ENCODE measurements at regions not wholly inside any gene's neighbourhood (a gene's known extent, or its start where the extent isn't known, plus 50 kb on each side); places are given as distances from the start of the nearest gene placed in this dataset.

DNA sequence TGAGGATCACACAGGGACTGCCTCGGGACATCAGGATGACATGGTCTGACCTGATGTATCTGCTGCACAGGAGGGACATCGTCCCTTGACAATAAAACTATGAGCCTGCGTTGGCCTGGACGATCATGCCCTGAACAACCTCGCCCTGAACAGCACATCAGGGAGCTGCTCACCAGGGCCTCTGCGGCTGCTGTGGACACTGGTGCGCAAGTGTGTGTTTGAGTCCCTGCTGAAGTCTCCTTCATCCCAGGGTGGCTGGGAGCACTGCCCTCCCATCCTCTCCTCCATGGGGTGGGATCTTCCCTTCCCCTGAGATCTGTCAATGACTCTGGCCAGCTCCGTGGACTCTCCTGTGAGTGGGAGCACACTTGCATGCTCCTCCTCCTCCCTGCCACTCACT, 257.8 kb downstream of the RBFOX3 start:
- 46% methylated on average over 2 of the region's 8 CpGs for WGBS (ENCODE audit: insufficient coverage, low coverage, low lambda C conversion rate, missing lambda C conversion rate)
- TF ChIP-seq, protein P1, sequence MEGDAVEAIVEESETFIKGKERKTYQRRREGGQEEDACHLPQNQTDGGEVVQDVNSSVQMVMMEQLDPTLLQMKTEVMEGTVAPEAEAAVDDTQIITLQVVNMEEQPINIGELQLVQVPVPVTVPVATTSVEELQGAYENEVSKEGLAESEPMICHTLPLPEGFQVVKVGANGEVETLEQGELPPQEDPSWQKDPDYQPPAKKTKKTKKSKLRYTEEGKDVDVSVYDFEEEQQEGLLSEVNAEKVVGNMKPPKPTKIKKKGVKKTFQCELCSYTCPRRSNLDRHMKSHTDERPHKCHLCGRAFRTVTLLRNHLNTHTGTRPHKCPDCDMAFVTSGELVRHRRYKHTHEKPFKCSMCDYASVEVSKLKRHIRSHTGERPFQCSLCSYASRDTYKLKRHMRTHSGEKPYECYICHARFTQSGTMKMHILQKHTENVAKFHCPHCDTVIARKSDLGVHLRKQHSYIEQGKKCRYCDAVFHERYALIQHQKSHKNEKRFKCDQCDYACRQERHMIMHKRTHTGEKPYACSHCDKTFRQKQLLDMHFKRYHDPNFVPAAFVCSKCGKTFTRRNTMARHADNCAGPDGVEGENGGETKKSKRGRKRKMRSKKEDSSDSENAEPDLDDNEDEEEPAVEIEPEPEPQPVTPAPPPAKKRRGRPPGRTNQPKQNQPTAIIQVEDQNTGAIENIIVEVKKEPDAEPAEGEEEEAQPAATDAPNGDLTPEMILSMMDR (IDR thresholded peaks at IDR 0.05): no peak
- TF ChIP-seq POLR2A (IDR thresholded peaks at IDR 0.05): no peak
- Histone ChIP-seq H3K27ac (no peak overlapping the region), H3K9me3 (no peaks in the 10 kb centered on the region), H3K27me3 (no peaks in the 10 kb centered on the region), H3K4me1 (no peaks in the 10 kb centered on the region), H3K36me3 (no peaks in the 10 kb centered on the region), H3K4me3 (no peak overlapping the region)
- no peak for ATAC-seq
- intact Hi-C loops (cut with DNase I): no loop called here
- no peak for DNase-seq

DNA sequence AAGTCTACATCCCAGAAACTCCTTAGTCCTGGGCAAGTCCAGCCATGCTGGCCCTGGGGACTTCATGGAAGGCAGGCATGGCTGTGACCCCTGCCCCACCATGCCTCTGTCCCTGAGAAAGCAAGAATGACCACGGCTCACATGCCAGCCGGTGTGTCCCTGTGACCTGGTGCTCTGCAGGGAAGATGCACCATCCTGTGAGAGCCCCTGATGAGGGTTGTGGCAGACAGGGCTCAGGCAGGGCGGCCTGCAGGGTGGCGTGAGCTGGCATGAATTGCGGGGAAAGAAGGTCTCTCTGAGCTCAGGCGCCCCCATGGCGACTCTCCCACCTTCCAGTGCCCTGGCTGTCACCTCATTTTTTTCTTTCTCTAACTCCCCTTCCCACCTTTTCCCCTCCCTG, 260.3 kb downstream of the RBFOX3 start:
- no peaks in the 10 kb centered on the region for H3K9me3 ChIP-seq
- ATAC-seq: peak in 1 of 4 donors; percentile 13
- no peaks in the 10 kb centered on the region for H3K36me3 ChIP-seq
- H3K4me3 ChIP-seq: no peak overlapping the region
- H3K27me3 ChIP-seq: no peaks in the 10 kb centered on the region
- no peak overlapping the region for H3K27ac ChIP-seq
- intact Hi-C loops (cut with DNase I): no loop called here
- no CpG with 5 or more reads among the region's 7 CpGs for WGBS (ENCODE audit: insufficient coverage, low coverage, low lambda C conversion rate, missing lambda C conversion rate)
- no peak for DNase-seq
- TF ChIP-seq, protein P1 (IDR thresholded peaks at IDR 0.05): no peak
- TF ChIP-seq POLR2A (IDR thresholded peaks at IDR 0.05): no peak
- H3K4me1 ChIP-seq: no peaks in the 10 kb centered on the region

DNA sequence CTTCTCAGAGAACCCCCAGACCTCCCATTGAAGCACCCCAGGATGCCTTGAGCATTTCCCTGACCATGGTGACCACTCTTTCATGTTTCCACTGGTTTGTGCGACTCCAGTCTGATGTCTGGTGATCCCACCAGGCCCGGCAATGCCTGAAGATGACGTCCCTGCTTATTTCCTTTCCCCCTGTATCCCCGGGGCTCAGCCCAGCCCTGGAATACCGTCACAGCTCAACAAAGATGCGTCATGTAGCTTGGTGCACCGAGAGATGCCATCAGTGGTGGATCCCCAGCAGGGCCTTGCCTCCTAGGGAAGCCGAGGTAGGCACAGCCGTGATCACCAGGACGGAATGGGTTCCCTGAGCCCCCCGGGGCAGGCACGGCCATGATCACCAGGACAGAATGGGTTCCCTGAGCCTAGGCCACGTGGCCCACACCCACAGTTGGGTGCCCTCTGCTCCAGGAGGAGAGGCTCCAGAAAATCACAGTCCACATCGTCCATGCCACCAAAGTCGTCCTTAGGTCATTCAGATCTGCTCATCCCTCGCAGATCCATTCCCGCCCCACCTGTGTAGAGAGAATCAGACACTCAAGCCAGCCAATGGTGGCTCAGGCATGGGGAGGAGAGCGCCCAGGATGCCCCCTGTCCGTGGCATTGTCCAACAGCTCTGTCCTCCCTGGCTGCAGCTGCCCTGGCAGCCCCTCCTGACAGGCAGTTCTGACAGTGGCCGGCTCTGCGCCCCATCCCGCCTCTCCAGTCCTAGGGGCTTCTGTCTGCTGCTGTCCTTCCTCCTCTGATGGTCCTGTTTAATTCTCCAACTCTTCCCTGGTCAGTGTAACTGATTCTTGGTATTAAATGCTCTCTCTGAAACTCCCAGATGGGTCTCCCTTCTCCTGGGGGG, 261.1 kb downstream of the RBFOX3 start:
- WGBS (ENCODE audit: insufficient coverage, low coverage, low lambda C conversion rate, missing lambda C conversion rate): 56% methylated on average over 16 of the region's 22 CpGs
- DNase-seq (no peak), ATAC-seq (no peak)
- H3K4me3 ChIP-seq: no peak overlapping the region
- H3K27me3 ChIP-seq: no peaks in the 10 kb centered on the region
- H3K9me3 ChIP-seq: no peaks in the 10 kb centered on the region
- no peaks in the 10 kb centered on the region for H3K4me1 ChIP-seq
- no peak for TF ChIP-seq POLR2A (IDR thresholded peaks at IDR 0.05)
- TF ChIP-seq, protein P1 (IDR thresholded peaks at IDR 0.05): no peak
- no peaks in the 10 kb centered on the region for H3K36me3 ChIP-seq
- intact Hi-C loops (cut with DNase I): no loop called here
- no peak overlapping the region for H3K27ac ChIP-seq

DNA sequence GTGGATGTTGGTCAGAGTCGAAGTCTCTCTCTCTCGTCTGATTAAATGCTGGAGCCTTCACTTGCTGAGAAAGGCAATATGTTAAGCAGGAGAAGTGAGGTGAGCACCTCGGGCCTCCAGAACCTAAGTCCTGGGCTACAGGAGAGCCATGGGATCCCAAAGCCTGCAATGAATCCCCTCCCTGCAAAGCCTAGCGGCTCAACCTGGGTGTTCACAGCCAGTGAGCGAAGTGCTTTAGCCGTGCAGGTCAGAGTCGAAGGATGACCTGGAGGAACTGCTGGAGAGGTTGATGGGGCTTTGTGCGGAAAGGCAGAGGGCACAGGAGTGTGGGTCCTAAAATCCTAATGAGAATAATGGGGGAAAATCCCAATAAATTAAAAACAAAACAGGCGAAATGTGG, 267.8 kb downstream of the ENGASE start:
- Histone ChIP-seq H3K36me3 (no peaks in the 10 kb centered on the region), H3K4me3 (no peak overlapping the region), H3K4me1 (no peaks in the 10 kb centered on the region), H3K27me3 (no peaks in the 10 kb centered on the region), H3K9me3 (no peaks in the 10 kb centered on the region), H3K27ac (no peak overlapping the region)
- DNase-seq (no peak), ATAC-seq (no peak)
- intact Hi-C loops (cut with DNase I): no loop called here
- TF ChIP-seq, protein P1 (IDR thresholded peaks at IDR 0.05): no peak
- TF ChIP-seq POLR2A (IDR thresholded peaks at IDR 0.05): no peak
- 33% methylated on average over 9 of the region's 9 CpGs for WGBS (ENCODE audit: insufficient coverage, low coverage, low lambda C conversion rate, missing lambda C conversion rate)
